ENCODE measurements at regions not wholly inside any gene's neighbourhood (a gene's known extent, or its start where the extent isn't known, plus 50 kb on each side); places are given as distances from the start of the nearest gene placed in this dataset.

DNA sequence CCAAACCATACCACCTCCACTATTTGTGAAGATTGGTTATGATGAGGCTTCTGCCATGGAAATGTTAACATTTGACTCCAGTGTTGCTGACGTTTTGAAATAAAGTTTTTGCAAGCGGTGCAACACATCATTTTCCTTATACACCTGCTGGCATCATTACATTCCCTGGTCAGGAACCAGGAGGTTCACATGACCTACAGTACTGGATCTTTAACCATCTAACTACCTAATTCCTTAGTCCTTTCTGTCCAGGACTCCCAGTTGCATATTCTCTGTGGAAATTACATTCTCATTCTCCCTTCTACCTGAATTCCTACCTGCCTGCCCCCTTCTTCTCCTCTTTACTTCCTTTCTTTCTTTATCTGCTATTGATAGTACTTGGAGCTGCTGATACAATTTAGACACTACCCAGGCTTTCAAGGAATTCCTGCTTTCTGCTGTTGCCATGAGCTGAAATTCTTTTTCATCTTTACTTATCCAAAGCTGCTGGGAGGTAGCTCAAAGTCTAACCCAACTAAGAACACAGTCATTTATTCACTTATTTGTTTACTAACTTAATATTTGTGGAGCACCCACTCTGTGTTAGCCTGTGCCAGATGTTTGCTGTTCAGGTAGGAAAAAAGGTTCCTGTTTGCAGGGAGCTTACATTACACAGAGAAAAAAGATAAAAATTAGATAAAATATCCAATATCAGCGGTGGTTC, 144.2 kb downstream of the EDEM1 start:
- TF ChIP-seq, protein P1, sequence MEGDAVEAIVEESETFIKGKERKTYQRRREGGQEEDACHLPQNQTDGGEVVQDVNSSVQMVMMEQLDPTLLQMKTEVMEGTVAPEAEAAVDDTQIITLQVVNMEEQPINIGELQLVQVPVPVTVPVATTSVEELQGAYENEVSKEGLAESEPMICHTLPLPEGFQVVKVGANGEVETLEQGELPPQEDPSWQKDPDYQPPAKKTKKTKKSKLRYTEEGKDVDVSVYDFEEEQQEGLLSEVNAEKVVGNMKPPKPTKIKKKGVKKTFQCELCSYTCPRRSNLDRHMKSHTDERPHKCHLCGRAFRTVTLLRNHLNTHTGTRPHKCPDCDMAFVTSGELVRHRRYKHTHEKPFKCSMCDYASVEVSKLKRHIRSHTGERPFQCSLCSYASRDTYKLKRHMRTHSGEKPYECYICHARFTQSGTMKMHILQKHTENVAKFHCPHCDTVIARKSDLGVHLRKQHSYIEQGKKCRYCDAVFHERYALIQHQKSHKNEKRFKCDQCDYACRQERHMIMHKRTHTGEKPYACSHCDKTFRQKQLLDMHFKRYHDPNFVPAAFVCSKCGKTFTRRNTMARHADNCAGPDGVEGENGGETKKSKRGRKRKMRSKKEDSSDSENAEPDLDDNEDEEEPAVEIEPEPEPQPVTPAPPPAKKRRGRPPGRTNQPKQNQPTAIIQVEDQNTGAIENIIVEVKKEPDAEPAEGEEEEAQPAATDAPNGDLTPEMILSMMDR (IDR thresholded peaks at IDR 0.05) = no peak
- TF ChIP-seq POLR2A (IDR thresholded peaks at IDR 0.05) = no peak
